SK-N-MC (cell line): ENCODE measurements at regions not wholly inside any gene's neighbourhood (a gene's known extent, or its start where the extent isn't known, plus 50 kb on each side); places are given as distances from the start of the nearest gene placed in this dataset.

Experiments
- EZH2 ChIP-seq: fragments of 200-600 bp; sonication (generic); IDR thresholded peaks from one replicate; pipeline ENCODE4 v1.6.1; 2017; ENCODE audit warnings: antibody characterized with exemption
- POLR2AphosphoS5 ChIP-seq: IDR thresholded peaks from 2 replicates; pipeline ENCODE4 v1.6.1; 2012; ENCODE audit warnings: mild to moderate bottlenecking, low read depth, low read length, borderline replicate concordance

DNA sequence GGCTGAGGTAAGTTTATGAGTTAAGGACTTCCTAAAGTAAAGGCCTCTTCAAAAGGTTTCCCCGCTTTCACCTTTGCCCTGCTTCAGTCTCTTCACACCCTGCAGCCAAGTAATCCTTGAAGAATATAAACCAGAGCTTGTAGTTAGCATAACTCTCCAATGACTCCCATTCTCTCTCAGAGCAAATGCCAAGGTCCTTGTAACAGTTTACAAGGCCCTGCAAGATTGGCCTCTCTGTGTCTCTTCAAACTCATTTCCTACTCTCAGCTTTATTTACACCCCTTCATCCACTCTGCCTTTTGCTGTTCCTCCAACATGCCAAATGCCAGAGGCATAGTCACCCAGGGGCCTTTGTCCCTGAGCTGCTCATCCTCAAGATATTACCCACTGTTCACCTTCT lies 60.5 kb upstream of the MME start:
- no peak for TF ChIP-seq POLR2AphosphoS5
- TF ChIP-seq EZH2, result no peak
